ENCODE measurements at regions not wholly inside any gene's neighbourhood (a gene's known extent, or its start where the extent isn't known, plus 50 kb on each side); places are given as distances from the start of the nearest gene placed in this dataset.

DNA sequence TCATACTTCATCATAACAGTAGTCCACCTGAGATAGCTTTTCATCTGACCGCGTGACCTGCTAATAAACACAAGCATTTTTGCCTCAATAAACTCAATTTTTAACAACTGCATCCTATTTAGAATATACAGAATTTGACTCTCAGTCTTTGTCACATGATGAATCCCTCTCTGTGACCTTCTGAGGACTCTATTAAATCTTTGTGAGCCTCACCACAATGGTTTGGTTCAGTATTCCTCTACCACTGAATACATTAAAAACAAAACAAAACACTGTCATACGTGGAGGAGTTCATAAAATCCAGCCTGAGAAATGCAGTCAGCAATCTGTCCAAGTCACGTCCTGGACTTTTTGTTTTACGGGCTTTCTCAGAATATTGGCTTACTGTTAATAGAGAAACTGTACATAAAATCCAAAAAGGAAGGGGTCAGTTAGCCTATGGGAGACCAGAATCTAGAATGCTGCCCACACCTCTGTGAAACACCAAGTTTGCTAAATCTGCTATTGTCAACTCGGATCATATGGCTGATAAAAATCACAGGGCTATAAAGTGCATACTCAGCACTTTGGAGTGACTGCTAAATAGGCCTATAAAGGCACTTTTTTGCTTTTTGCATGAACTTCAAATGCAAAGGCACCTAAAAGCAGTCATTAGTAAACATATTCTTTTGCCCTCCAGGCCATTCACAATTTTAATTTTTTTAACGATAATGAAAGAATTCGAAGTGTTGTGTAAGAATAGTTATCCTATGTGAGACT is 190.3 kb upstream of the HDDC2 start:
- Mint-ChIP-seq H3K9me3 (no peaks in the 10 kb centered on the region), H3K27ac (peak overlapping the region in 1 of 3 experiments; percentile 4), H3K36me3 (ENCODE audit: low read depth) (no peaks in the 10 kb centered on the region), H3K4me3 (no peak overlapping the region), H3K4me1 (peaks cover 5% of the 10 kb centered on the region), H3K27me3 (ENCODE audit: low read depth) (no peaks in the 10 kb centered on the region)
- no peak for TF ChIP-seq CTCF (IDR thresholded peaks at IDR 0.05; ENCODE audit: unreplicated experiment in 3 of 3)

DNA sequence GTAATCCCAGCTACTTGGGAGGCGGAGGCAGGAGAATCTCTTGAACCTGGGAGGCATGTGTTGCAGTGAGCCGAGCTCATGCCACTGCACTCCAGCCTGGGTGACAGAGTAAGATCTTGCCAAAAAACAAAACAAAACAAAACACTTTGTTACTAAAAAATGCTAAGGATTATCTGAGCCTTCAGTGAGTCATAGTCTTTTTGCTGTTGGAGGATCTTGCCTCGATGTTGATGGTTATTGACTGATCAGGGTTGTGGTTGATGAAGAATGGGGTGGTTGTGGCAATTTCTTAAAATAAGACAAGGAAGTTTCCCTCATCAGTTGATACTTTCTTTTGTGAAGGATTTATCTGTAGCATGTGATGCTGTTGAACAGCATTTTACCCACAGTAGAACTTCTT is 196.8 kb upstream of the HDDC2 start:
- no peaks in the 10 kb centered on the region for H3K4me1 Mint-ChIP-seq
- H3K27me3 Mint-ChIP-seq (ENCODE audit: low read depth), result no peaks in the 10 kb centered on the region
- H3K36me3 Mint-ChIP-seq (ENCODE audit: low read depth), result no peaks in the 10 kb centered on the region
- no peak for TF ChIP-seq CTCF (IDR thresholded peaks at IDR 0.05; ENCODE audit: unreplicated experiment in 3 of 3)
- no peaks in the 10 kb centered on the region for H3K9me3 Mint-ChIP-seq
- no peak overlapping the region for H3K4me3 Mint-ChIP-seq
- H3K27ac Mint-ChIP-seq, result no peak overlapping the region

DNA sequence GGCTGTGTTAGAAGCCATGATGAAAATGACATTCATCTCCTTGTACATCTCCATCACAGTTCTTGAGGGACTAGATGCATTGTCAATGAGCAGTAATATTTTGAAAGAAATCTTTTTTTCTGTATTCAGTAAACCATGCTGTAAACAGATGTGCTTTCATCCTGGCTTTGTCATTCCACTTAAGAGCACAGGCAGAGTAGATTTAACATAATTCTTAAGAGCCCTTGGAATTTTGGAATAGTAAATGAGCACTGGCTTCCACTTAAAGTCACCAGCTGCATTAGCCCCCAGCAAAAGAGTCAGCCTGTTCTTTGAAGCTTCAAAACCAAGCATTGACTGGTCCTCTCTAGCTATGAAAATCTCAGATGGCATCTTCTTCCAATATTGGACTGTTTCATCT is 197.8 kb upstream of the HDDC2 start:
- Mint-ChIP-seq H3K4me3 (no peak overlapping the region), H3K36me3 (ENCODE audit: low read depth) (no peaks in the 10 kb centered on the region), H3K27me3 (ENCODE audit: low read depth) (no peaks in the 10 kb centered on the region), H3K27ac (no peak overlapping the region), H3K4me1 (no peaks in the 10 kb centered on the region), H3K9me3 (no peaks in the 10 kb centered on the region)
- TF ChIP-seq CTCF (IDR thresholded peaks at IDR 0.05; ENCODE audit: unreplicated experiment in 3 of 3), result no peak

DNA sequence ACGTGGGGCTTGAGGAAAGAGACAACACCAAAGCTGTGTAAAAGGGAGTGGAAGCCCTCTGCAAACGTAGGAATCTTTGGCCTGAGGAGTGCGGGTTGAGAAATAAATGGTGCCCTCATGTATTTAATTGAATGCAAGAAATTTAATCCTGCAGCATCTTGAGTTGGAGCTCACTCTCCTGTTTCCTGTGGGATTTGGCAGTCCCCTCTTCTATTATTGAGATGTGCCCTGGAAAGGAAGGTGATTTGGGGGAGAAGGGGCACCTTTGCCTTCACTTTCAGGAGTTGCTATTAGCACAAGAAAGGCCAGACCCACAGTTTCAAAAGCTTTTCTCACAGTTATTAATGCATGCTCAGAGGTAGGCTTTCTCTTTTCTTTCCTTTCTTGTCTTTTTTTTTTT is 201.4 kb upstream of the HDDC2 start:
- H3K9me3 Mint-ChIP-seq, result peaks cover 4% of the 10 kb centered on the region
- H3K4me3 Mint-ChIP-seq, result no peak overlapping the region
- H3K27ac Mint-ChIP-seq, result no peak overlapping the region
- no peaks in the 10 kb centered on the region for H3K36me3 Mint-ChIP-seq (ENCODE audit: low read depth)
- peaks cover 7% of the 10 kb centered on the region for H3K4me1 Mint-ChIP-seq
- H3K27me3 Mint-ChIP-seq (ENCODE audit: low read depth), result no peaks in the 10 kb centered on the region
- TF ChIP-seq CTCF (IDR thresholded peaks at IDR 0.05; ENCODE audit: unreplicated experiment in 3 of 3), result no peak

- no peak overlapping the region for H3K4me3 Mint-ChIP-seq
- peak overlapping the region in 2 of 3 experiments; percentile 1 to 14 for H3K27ac Mint-ChIP-seq
- no peaks in the 10 kb centered on the region for H3K27me3 Mint-ChIP-seq (ENCODE audit: low read depth)
- peaks cover 9% of the 10 kb centered on the region for H3K4me1 Mint-ChIP-seq
- no peaks in the 10 kb centered on the region for H3K36me3 Mint-ChIP-seq (ENCODE audit: low read depth)
- TF ChIP-seq CTCF (IDR thresholded peaks at IDR 0.05; ENCODE audit: unreplicated experiment in 3 of 3), result no peak
- peaks cover 7% of the 10 kb centered on the region for H3K9me3 Mint-ChIP-seq
Measured at GRCh38 chr6:125507987-125508655, 206.4 kb upstream of the HDDC2 start.

- TF ChIP-seq CTCF (IDR thresholded peaks at IDR 0.05; ENCODE audit: unreplicated experiment in 3 of 3), result no peak
- no peaks in the 10 kb centered on the region for H3K36me3 Mint-ChIP-seq (ENCODE audit: low read depth)
- H3K27me3 Mint-ChIP-seq (ENCODE audit: low read depth), result no peaks in the 10 kb centered on the region
- peaks cover 9% of the 10 kb centered on the region for H3K4me1 Mint-ChIP-seq
- H3K4me3 Mint-ChIP-seq, result no peak overlapping the region
- no peak overlapping the region for H3K27ac Mint-ChIP-seq
- H3K9me3 Mint-ChIP-seq, result peaks cover 7% of the 10 kb centered on the region
Measured at GRCh38 chr6:125508793-125509192, 207.0 kb upstream of the HDDC2 start.
